Activated CD4-positive, alpha-beta T cell treated with anti-CD3 and anti-CD28 coated beads, Interleukin-10, Interleukin-2, amounts not matched to agents 100 ng/mL and 50 ng/mL, durations not matched to agents 16 hours and 8 hours (primary cell): ENCODE measurements at regions not wholly inside any gene's neighbourhood (a gene's known extent, or its start where the extent isn't known, plus 50 kb on each side); places are given as distances from the start of the nearest gene placed in this dataset.
"Not testable (repeated sequence)": the region's sequence is repeated elsewhere in the genome, so short reads cannot be mapped to it uniquely, and the experiment has no call there.

Experiments
- DNase-seq: peaks from one replicate; pipeline ENCODE4 v3.0.0-alpha.2; 2020

DNA sequence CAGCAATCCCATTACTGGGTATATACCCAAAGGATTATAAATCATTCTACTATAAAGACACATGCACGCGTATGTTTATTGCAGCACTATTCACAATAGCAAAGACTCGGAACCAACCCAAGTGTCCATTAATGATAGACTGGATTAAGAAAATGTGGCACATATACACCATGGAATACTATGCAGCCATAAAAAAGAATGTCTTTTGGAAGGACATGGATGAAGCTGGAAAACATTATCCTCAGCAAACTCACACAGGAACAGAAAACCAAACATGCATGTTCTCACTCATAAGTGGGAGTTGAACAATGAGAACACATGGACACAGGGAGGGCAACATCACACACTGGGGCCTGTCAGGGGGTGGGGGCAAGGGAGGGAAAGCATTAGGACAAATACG lies 143.7 kb upstream of the IVNS1ABP start:
- DNase-seq = not testable (repeated sequence)

- no peak for DNase-seq
These were observed 142.1 kb upstream of the IVNS1ABP start for GRCh38 chr1:185459141-185459540.

DNA sequence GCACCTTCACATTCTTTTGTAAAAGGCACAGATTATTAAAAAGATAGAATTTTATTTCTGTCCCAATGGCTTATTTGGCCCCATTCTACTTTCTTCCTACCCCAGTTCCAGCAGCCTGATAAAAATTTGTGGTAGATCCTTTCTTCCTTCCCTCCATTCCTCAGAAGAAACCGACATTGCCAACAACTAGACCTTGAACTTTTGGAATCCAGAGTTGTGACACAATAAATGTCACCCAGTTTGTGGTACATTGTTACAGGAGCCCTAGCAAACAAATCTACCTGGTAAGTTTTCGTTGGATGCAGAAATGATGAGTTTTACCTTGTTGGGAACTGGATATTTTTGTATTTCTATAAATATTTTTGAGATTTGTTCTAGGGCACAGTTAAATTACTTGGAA lies 141.6 kb upstream of the IVNS1ABP start:
- DNase-seq = no peak

- DNase-seq = no peak
These were observed 136.6 kb upstream of the IVNS1ABP start for GRCh38 chr1:185453496-185454192.

- no peak for DNase-seq
These were observed 133.9 kb upstream of the IVNS1ABP start for GRCh38 chr1:185450917-185451316.

GRCh38 chr1:185450060-185450788 lies 133.2 kb upstream of the IVNS1ABP start:
- DNase-seq = no peak

- no peak for DNase-seq
These were observed 132.5 kb upstream of the IVNS1ABP start for GRCh38 chr1:185449378-185450059.

DNA sequence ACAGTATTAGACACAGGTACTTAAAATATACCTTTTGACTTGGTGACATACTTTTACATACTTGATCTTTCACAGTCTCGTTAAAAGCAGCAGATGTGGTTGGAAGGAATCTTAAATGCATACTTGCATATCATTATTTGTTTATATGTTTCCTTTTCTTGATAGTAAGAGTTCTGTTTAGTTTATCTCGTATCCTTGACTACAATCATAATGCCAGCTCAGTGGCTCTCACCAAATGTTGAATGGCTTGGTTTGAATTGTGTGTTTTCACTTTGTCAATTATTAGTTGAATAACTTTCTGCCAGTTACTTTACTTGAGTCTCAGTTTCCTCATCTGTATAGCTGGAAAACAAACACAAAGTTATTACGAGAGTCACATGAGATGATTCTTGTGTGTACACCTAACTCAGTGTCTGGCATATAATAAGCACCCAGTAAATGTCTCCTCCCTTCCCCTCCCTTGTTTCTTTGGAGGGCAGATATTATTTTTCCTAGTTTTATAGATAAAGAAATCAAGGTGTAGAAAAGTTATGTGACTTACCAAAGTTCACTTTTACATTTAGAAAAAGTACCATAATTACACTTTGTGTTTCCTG lies 131.6 kb upstream of the IVNS1ABP start:
- DNase-seq = no peak

DNA sequence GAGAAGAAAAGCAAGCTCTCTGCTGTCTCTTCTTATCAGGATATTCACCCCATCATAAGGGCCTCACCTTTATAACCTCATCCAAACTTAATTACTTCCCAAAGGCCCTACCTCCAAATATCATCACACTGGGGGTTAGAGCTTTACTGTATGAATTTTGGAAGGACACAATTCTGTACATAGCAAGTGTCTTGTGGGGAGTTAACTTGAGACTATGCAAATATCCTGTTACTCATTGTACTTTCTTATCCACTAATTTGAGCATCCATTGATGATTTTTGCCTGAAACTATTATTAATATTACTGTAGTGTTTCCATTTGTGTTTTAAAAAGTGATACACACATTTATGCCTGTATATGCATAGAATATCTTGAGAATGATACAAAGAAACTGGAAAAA lies 129.1 kb upstream of the IVNS1ABP start:
- DNase-seq = no peak

DNA sequence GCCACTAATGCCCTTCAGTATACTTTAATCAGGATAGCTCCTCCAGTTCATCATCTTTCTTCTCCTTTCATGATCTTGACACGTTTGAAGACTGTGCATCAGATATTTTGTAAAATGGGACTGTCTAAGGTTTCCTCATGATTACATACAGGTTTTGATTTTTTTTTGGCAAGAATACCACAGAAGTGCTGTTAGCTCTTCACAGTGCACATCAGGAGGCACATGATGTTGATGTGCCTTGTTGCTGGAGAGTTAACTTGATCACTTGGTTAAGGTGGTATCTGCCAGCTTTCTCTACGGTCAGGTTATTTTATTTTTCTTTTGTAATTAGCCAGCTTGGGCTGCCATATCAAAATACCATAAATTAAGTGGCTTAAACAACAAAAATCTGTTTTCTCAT lies 128.6 kb upstream of the IVNS1ABP start:
- DNase-seq = no peak

DNA sequence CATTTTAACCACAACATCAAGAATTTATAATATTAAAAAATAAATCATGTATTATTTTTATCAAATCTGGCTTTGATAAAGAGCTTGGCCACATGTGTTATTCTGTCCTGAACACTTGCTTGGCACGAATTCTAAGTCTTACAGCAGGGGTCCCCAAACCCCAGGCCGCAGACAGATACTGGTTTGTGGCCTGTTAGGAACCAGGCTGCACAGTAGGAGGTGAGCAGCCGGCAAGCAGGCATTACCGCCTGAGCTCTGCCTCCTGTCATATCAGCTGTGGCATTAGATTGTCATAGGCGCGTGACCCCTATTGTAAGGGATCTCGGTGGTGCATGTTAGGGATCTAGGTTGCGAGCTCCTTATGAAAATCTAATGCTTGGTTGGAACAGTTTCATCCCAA lies 127.6 kb upstream of the IVNS1ABP start:
- DNase-seq = no peak

GRCh38 chr1:185442050-185442449 lies 125.0 kb upstream of the IVNS1ABP start:
- no peak for DNase-seq

GRCh38 chr1:185441605-185442004 lies 124.6 kb upstream of the IVNS1ABP start:
- no peak for DNase-seq

DNA sequence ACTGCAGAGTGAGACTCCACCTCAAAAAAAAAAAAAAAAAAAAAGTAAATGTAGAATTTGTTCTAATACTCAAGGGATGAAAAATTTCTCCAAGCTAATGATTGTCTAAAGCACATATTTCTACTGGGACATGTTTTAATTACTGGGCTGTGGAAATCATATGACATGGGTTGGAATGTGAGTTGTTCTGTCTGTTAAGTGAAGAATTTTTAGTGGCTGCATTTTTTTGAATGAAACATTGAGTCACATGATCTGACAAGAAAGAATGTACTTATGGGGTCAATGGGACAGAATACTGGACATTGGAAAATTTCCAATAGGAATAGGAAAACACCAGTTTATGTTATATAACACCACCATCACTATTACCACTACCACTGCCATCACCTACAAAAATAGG lies 123.8 kb upstream of the IVNS1ABP start:
- no peak for DNase-seq

DNA sequence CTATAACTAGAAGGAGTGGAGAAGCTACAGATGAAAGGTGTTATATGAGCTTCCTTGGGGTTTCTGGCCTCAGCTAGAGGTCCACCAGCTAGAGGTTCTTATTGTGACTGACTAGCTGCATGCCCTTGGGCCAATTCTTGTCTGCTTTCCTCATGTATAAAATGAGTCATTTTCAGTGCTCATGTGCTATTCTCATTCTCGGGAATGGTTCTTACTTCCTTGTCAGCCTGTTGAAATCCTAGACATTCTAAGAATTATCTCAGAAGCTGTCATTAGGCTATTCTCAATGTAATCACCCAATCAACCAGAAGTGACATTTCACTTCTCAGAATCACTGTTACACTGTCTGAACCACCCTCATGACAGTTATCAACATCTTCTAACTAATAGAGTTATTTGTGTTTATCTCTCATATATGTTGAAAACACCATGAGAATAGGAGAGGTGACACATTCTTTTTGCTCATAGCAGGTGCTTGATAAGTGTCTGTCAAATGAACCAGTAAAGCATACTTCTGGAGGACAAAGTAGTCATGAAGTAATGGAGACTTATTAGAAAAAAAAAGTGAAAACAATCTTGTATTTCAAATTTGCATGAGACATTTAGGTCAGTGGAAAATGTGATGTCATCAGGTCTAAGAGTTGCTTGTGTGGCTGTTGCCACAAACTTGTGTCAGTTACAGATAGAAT lies 122.8 kb upstream of the IVNS1ABP start:
- DNase-seq = peak; percentile 80

- DNase-seq = no peak
These were observed 121.9 kb upstream of the IVNS1ABP start for GRCh38 chr1:185438936-185439335.

- DNase-seq = no peak
These were observed 118.8 kb upstream of the IVNS1ABP start for GRCh38 chr1:185435696-185436379.

DNA sequence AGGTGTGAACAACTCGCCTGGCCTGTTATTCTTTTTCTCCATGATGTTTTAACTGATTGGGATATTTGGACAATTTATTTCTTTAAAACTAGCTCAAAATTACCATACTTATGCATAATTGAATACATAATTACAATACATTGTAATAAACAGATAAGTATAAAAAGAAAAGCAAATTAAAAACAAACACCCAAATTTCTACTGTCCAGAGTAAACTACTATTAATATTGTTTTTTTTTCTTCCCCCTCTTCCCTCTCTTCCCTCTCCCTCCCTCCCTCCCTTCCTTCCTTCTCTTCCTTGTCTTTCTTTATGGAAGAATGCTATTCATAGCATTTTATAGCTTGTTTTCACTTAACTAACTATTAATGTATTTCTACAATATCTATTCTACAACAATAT lies 117.7 kb upstream of the IVNS1ABP start:
- no peak for DNase-seq

DNA sequence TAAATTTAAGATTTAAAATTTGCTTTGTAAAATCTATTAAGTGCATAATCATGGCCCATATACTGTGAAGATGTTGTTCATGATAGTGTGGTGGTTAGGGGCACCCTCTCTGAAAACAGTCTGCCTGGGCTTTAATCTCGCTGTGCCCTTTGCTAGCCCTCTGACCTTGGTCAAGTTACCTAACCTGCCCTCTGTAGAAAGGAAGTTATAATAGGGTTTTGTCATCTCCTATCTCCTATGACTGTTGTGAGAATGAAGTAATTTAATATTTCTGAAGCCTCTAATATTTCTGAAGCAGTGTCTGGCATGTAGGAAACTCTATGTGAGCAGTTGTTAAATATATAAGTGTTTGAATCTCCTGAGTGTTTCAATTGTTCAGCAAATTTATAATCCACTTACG lies 116.6 kb upstream of the IVNS1ABP start:
- no peak for DNase-seq

DNA sequence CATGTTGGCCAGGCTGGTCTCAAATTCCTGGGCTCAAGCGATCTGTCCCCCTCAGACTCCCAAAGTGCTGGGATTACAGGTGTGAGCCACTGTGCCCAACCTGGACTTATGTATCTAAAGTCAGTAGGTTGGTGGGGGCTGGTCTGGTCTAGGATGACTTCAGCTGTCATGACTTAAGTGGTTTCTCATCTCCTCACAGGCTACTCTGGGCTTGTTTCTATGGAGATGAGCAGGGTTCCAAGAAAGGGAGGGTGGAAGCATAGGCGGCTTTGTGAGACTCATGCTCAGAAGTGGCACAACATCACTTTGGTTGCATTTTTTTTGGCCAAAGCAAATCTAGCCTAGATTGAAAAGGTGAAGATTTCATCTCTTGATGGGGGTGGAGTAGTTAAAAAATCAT lies 115.9 kb upstream of the IVNS1ABP start:
- peak; percentile 26 for DNase-seq

DNA sequence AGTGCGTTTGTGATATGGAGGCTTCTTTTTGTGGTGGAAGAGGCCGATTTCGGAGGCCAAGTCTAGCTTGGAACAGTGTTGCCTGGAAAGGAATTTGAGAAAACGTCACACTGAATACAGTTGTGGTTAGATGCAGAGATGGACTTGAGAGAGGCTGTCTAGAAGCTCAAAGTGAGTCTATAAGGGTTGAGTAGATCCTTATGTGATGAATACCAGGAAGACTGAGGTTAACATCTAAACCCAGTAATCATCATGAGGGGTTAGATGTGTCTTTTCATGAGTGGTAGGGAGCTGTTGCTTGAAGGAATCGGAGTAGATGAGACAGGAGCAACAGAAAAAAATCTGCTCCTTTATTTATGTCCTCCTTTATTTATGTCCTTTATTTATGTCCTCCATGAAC lies 114.6 kb upstream of the IVNS1ABP start:
- DNase-seq = no peak

- DNase-seq = not testable (repeated sequence)
These were observed 112.6 kb upstream of the IVNS1ABP start for GRCh38 chr1:185429668-185430067.
